Mesenchymal stem cell (in vitro differentiated cells and primary cell): ENCODE measurements at regions not wholly inside any gene's neighbourhood (a gene's known extent, or its start where the extent isn't known, plus 50 kb on each side); places are given as distances from the start of the nearest gene placed in this dataset.

Experiments used
- DNase-seq: peaks from one replicate; pipeline ENCODE4 v3.0.0-alpha.2; 2013
- H2AFZ ChIP-seq: one replicate; pipeline ENCODE4 v1.6.1; 2013; ENCODE audit warnings: low read depth, mild to moderate bottlenecking, control low read depth, inconsistent platforms, low read length, moderate library complexity
- H2AK5ac ChIP-seq: 2 replicates; pipeline ENCODE4 v1.6.1; 2013; ENCODE audit warnings: low read length, moderate library complexity, mild to moderate bottlenecking, inconsistent platforms; ENCODE audit not compliant: severe bottlenecking
- H2BK120ac ChIP-seq: one replicate; pipeline ENCODE4 v1.6.1; 2013; ENCODE audit warnings: low read depth, mild to moderate bottlenecking, inconsistent platforms, low read length, moderate library complexity
- H2BK12ac ChIP-seq, 2 experiments: one replicate each; pipeline ENCODE4 v1.6.1; 2013; ENCODE audit warnings: inconsistent platforms in 2 of 2, low read length in 2 of 2, mild to moderate bottlenecking in 2 of 2, moderate library complexity in 2 of 2, control low read depth in 1 of 2
- H2BK15ac ChIP-seq: one replicate; pipeline ENCODE4 v1.6.1; 2013; ENCODE audit warnings: mild to moderate bottlenecking, low read depth, inconsistent platforms; ENCODE audit not compliant: poor library complexity, severe bottlenecking
- H2BK5ac ChIP-seq: 2 replicates; pipeline ENCODE4 v1.6.1; 2013; ENCODE audit warnings: low read depth, mild to moderate bottlenecking, low read length, control low read depth, inconsistent platforms; ENCODE audit not compliant: poor library complexity, severe bottlenecking
- H3K14ac ChIP-seq, 2 experiments: one replicate each; pipeline ENCODE4 v1.6.1; 2013; ENCODE audit warnings: inconsistent platforms in 2 of 2, low read length in 2 of 2, control low read depth in 1 of 2, mild to moderate bottlenecking in 1 of 2, moderate library complexity in 1 of 2
- H3K18ac ChIP-seq, 2 experiments: one replicate each; pipeline ENCODE4 v1.6.1; 2013; ENCODE audit warnings: inconsistent platforms in 2 of 2, low read length in 2 of 2, control low read depth in 1 of 2, low read depth in 1 of 2, mild to moderate bottlenecking in 1 of 2
- H3K23ac ChIP-seq, 2 experiments: one replicate each; pipeline ENCODE4 v1.6.1; 2013; ENCODE audit warnings: inconsistent platforms in 2 of 2, low read length in 2 of 2, mild to moderate bottlenecking in 2 of 2, moderate library complexity in 2 of 2, control low read depth in 1 of 2
- H3K27ac ChIP-seq: 2 replicates; pipeline ENCODE4 v1.5.1; 2013; ENCODE audit warnings: mild to moderate bottlenecking, moderate library complexity, low read length, control low read depth, inconsistent platforms; ENCODE audit not compliant: poor library complexity, severe bottlenecking
- H3K27me3 ChIP-seq, 2 experiments: 2 replicates each; pipeline versions ENCODE4 v1.6.1 to v1.7.0; 2013; ENCODE audit warnings: low read length in 2 of 2, mild to moderate bottlenecking in 2 of 2, moderate library complexity in 2 of 2, control low read depth in 1 of 2, inconsistent platforms in 1 of 2; ENCODE audit not compliant: control insufficient read depth in 1 of 2, insufficient read depth in 1 of 2
- H3K36me3 ChIP-seq, 2 experiments: 2 replicates each; pipeline versions ENCODE4 v1.6.1 to v1.7.0; 2013; ENCODE audit warnings: low read length in 2 of 2, control low read depth in 1 of 2, inconsistent platforms in 1 of 2, low read depth in 1 of 2, mild to moderate bottlenecking in 1 of 2; ENCODE audit not compliant: insufficient read depth in 2 of 2, control insufficient read depth in 1 of 2
- H3K4ac ChIP-seq, 2 experiments: one replicate each; pipeline ENCODE4 v1.6.1; 2013; ENCODE audit warnings: inconsistent platforms in 2 of 2, low read length in 2 of 2, mild to moderate bottlenecking in 2 of 2, moderate library complexity in 2 of 2, control low read depth in 1 of 2, low read depth in 1 of 2
- H3K4me1 ChIP-seq: 2 replicates; pipeline ENCODE4 v1.6.1; 2013; ENCODE audit warnings: low read depth, low read length, control low read depth; ENCODE audit not compliant: control insufficient read depth, insufficient read depth
- H3K4me2 ChIP-seq: 2 replicates; pipeline ENCODE4 v1.6.1; 2013; ENCODE audit warnings: low read length, mild to moderate bottlenecking, inconsistent platforms; ENCODE audit not compliant: poor library complexity, severe bottlenecking
- H3K4me3 ChIP-seq, 2 experiments: 2 replicates each; pipeline versions ENCODE4 v1.5.1 to v1.7.0; 2013; ENCODE audit warnings: low read length in 2 of 2, mild to moderate bottlenecking in 2 of 2, control low read depth in 1 of 2, low read depth in 1 of 2; ENCODE audit not compliant: insufficient read depth in 1 of 2
- H3K79me1 ChIP-seq: replicated peaks from 2 replicates; pipeline ENCODE4 v1.6.1; 2013; ENCODE audit warnings: mild to moderate bottlenecking, control low read depth, low read length, inconsistent platforms; ENCODE audit not compliant: poor library complexity, severe bottlenecking
- H3K9ac ChIP-seq: 2 replicates; pipeline ENCODE4 v1.7.0; 2013; ENCODE audit warnings: mild to moderate bottlenecking, low read length, moderate library complexity
- H3K9me3 ChIP-seq: 2 replicates; pipeline ENCODE4 v1.7.0; 2013; ENCODE audit warnings: mild to moderate bottlenecking, low read length; ENCODE audit not compliant: control insufficient read depth
- H4K8ac ChIP-seq: one replicate; pipeline ENCODE4 v1.6.1; 2013; ENCODE audit warnings: inconsistent platforms, mild to moderate bottlenecking, low read length, moderate library complexity
- H4K91ac ChIP-seq: one replicate; pipeline ENCODE4 v1.6.1; 2013; ENCODE audit warnings: mild to moderate bottlenecking, low read length, inconsistent platforms
- WGBS: methylation state at CpG from one replicate; pipeline ENCODE4 v1.1.7; 2013; ENCODE audit warnings: mixed read lengths; 5-methylcytosine and 5-hydroxymethylcytosine counted together

DNA sequence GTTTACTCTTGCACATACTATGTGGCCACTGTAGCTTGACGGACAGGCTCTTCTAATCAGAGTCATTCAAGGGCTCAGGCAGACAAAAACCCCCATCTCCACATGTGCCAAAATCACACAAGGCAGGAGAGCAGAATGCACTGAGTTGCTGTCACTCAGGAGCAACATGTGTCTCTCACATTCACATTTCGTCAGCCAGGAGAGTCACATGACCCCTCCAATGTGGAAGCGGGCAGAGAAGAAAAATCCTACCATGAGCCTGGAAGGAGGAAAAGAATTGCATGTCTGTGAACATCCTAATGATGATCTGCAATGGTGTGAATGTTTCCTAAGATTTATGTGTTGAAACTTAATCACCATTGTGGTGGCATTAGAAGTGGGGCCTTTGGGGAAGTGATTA lies 69.9 kb upstream of the MSX2 start:
- Histone ChIP-seq H3K9ac (no peak overlapping the region), H3K4me2 (no peak overlapping the region), H4K91ac (no peak overlapping the region), H3K9me3 (peaks cover 3% of the 10 kb centered on the region), H2BK5ac (no peak overlapping the region), H3K23ac (no peak overlapping the region), H3K18ac (no peak overlapping the region), H3K27ac (no peak overlapping the region), H4K8ac (no peak overlapping the region), H3K4me1 (no peaks in the 10 kb centered on the region), H2AFZ (no peak overlapping the region), H3K27me3 (peaks cover 0 to 34% of the 10 kb centered on the region in 2 experiments), H3K4ac (no peak overlapping the region), H3K4me3 (no peak overlapping the region), H3K14ac (no peak overlapping the region), H2BK120ac (no peak overlapping the region), H2AK5ac (no peak overlapping the region), H2BK12ac (no peak overlapping the region), H2BK15ac (no peak overlapping the region), H3K79me1 (no peaks in the 10 kb centered on the region), H3K36me3 (no peaks in the 10 kb centered on the region)
- 86% methylated on average over 3 of the region's 3 CpGs for WGBS
- no peak for DNase-seq

GRCh38 chr5:174655351-174655750 lies 69.0 kb upstream of the MSX2 start:
- Histone ChIP-seq H3K36me3 (no peaks in the 10 kb centered on the region), H3K9ac (no peak overlapping the region), H2AK5ac (no peak overlapping the region), H2BK120ac (no peak overlapping the region), H3K14ac (no peak overlapping the region), H3K79me1 (no peaks in the 10 kb centered on the region), H4K91ac (no peak overlapping the region), H2AFZ (no peak overlapping the region), H3K4ac (no peak overlapping the region), H3K23ac (no peak overlapping the region), H3K4me3 (no peak overlapping the region), H3K4me2 (no peak overlapping the region), H3K4me1 (no peaks in the 10 kb centered on the region), H2BK12ac (no peak overlapping the region), H3K27ac (no peak overlapping the region), H3K18ac (no peak overlapping the region), H3K27me3 (peaks cover 0 to 34% of the 10 kb centered on the region in 2 experiments), H2BK5ac (no peak overlapping the region), H4K8ac (no peak overlapping the region), H2BK15ac (no peak overlapping the region), H3K9me3 (peaks cover 3% of the 10 kb centered on the region)
- no peak for DNase-seq
- 63% methylated on average over 4 of the region's 4 CpGs for WGBS

GRCh38 chr5:174664180-174664850 lies 60.1 kb upstream of the MSX2 start:
- 89% methylated on average over 2 of the region's 4 CpGs for WGBS
- no peak overlapping the region for H2AK5ac ChIP-seq
- H3K36me3 ChIP-seq: no peaks in the 10 kb centered on the region
- H3K23ac ChIP-seq: no peak overlapping the region
- H3K9ac ChIP-seq: no peak overlapping the region
- H2BK5ac ChIP-seq: no peak overlapping the region
- no peak overlapping the region for H2AFZ ChIP-seq
- H3K14ac ChIP-seq: no peak overlapping the region
- H3K4ac ChIP-seq: no peak overlapping the region
- H3K9me3 ChIP-seq: peaks cover 18% of the 10 kb centered on the region
- H2BK15ac ChIP-seq: no peak overlapping the region
- no peak overlapping the region for H3K18ac ChIP-seq
- no peak overlapping the region for H4K91ac ChIP-seq
- H3K79me1 ChIP-seq: no peaks in the 10 kb centered on the region
- H2BK12ac ChIP-seq: no peak overlapping the region
- no peaks in the 10 kb centered on the region for H3K4me1 ChIP-seq
- no peak for DNase-seq
- H3K27me3 ChIP-seq: peaks cover 0 to 27% of the 10 kb centered on the region in 2 experiments
- H3K4me2 ChIP-seq: no peak overlapping the region
- H4K8ac ChIP-seq: no peak overlapping the region
- no peak overlapping the region for H3K27ac ChIP-seq
- no peak overlapping the region for H3K4me3 ChIP-seq
- H2BK120ac ChIP-seq: no peak overlapping the region

- Histone ChIP-seq H3K9me3 (peaks cover 18% of the 10 kb centered on the region), H3K4me1 (no peaks in the 10 kb centered on the region)
- 73% methylated on average over 2 of the region's 2 CpGs for WGBS
These were observed 59.0 kb upstream of the MSX2 start for GRCh38 chr5:174665347-174665746.

More at GRCh38 chr5:174665347-174665746, 59.0 kb upstream of the MSX2 start:
- Histone ChIP-seq H2BK120ac (no peak overlapping the region), H2AK5ac (no peak overlapping the region), H3K36me3 (no peaks in the 10 kb centered on the region), H3K18ac (no peak overlapping the region), H3K9ac (no peak overlapping the region), H3K79me1 (no peaks in the 10 kb centered on the region), H4K8ac (no peak overlapping the region), H3K27ac (no peak overlapping the region), H2BK15ac (no peak overlapping the region), H3K4ac (no peak overlapping the region), H3K14ac (no peak overlapping the region), H3K4me2 (no peak overlapping the region), H2BK5ac (no peak overlapping the region), H2BK12ac (no peak overlapping the region), H3K4me3 (no peak overlapping the region), H2AFZ (no peak overlapping the region), H4K91ac (no peak overlapping the region), H3K27me3 (peaks cover 0 to 26% of the 10 kb centered on the region in 2 experiments), H3K23ac (no peak overlapping the region)
- DNase-seq: no peak
